Loucy (cell line): ENCODE measurements at regions not wholly inside any gene's neighbourhood (a gene's known extent, or its start where the extent isn't known, plus 50 kb on each side); places are given as distances from the start of the nearest gene placed in this dataset.

Experiments used
- EZH2phosphoT487 ChIP-seq: fragments of 200-600 bp; IDR thresholded peaks from 2 replicates; pipeline ENCODE4 v1.6.1; 2018; ENCODE audit warnings: antibody characterized with exemption, mild to moderate bottlenecking, moderate library complexity, borderline replicate concordance
- TF ChIP-seq, protein P1 (sequence below): fragments of 200-600 bp; sonication (generic); conservative IDR thresholded peaks from 2 replicates; pipeline ENCODE4 v1.5.1; 2014; ENCODE audit warnings: mild to moderate bottlenecking, antibody characterized with exemption, low read length

- TF ChIP-seq, protein P1, sequence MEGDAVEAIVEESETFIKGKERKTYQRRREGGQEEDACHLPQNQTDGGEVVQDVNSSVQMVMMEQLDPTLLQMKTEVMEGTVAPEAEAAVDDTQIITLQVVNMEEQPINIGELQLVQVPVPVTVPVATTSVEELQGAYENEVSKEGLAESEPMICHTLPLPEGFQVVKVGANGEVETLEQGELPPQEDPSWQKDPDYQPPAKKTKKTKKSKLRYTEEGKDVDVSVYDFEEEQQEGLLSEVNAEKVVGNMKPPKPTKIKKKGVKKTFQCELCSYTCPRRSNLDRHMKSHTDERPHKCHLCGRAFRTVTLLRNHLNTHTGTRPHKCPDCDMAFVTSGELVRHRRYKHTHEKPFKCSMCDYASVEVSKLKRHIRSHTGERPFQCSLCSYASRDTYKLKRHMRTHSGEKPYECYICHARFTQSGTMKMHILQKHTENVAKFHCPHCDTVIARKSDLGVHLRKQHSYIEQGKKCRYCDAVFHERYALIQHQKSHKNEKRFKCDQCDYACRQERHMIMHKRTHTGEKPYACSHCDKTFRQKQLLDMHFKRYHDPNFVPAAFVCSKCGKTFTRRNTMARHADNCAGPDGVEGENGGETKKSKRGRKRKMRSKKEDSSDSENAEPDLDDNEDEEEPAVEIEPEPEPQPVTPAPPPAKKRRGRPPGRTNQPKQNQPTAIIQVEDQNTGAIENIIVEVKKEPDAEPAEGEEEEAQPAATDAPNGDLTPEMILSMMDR: no peak
- TF ChIP-seq EZH2phosphoT487: no peak
These were observed 452.7 kb downstream of the CETN3 start for GRCh38 chr5:89956838-89957237.
